Left ventricle myocardium inferior (tissue), 1 donor: ENCODE measurements at regions not wholly inside any gene's neighbourhood (a gene's known extent, or its start where the extent isn't known, plus 50 kb on each side); places are given as distances from the start of the nearest gene placed in this dataset.

Experiments used
- DNase-seq: peaks from one replicate; pipeline ENCODE4 v3.0.0-alpha.2; 2020
- H3K27ac ChIP-seq: fragments of 200-600 bp; replicated peaks from 2 replicates; pipeline ENCODE4 v1.8.0; 2021
- H3K27me3 ChIP-seq: fragments of 200-600 bp; 2 replicates; pipeline ENCODE4 v1.8.0; 2021; ENCODE audit warnings: low read depth
- H3K36me3 ChIP-seq: fragments of 200-600 bp; 2 replicates; pipeline ENCODE4 v1.8.0; 2021
- H3K4me1 ChIP-seq: fragments of 200-600 bp; 2 replicates; pipeline ENCODE4 v1.8.0; 2021
- H3K4me3 ChIP-seq: fragments of 200-600 bp; 2 replicates; pipeline ENCODE4 v1.8.0; 2021; ENCODE audit warnings: mild to moderate bottlenecking, moderate library complexity
- H3K9me3 ChIP-seq: fragments of 200-600 bp; replicated peaks from 2 replicates; pipeline ENCODE4 v1.8.0; 2021
- intact Hi-C: fragments of 100-400 bp; cut with micrococcal nuclease; formaldehyde crosslinking; loops from one replicate; pipeline ENCODE4 v1.11.0; 2022
- TF ChIP-seq, protein P1 (sequence below): fragments of 200-600 bp; IDR thresholded peaks from 2 replicates; pipeline ENCODE4 v1.8.0; 2021; ENCODE audit warnings: antibody characterized with exemption, mild to moderate bottlenecking, borderline replicate concordance
- donor health status: DM: no; HTN: yes; CAD: no; lungs with severe emphysema.

- intact Hi-C loops: no loop called here
- no peaks in the 10 kb centered on the region for H3K36me3 ChIP-seq
- TF ChIP-seq, protein P1, sequence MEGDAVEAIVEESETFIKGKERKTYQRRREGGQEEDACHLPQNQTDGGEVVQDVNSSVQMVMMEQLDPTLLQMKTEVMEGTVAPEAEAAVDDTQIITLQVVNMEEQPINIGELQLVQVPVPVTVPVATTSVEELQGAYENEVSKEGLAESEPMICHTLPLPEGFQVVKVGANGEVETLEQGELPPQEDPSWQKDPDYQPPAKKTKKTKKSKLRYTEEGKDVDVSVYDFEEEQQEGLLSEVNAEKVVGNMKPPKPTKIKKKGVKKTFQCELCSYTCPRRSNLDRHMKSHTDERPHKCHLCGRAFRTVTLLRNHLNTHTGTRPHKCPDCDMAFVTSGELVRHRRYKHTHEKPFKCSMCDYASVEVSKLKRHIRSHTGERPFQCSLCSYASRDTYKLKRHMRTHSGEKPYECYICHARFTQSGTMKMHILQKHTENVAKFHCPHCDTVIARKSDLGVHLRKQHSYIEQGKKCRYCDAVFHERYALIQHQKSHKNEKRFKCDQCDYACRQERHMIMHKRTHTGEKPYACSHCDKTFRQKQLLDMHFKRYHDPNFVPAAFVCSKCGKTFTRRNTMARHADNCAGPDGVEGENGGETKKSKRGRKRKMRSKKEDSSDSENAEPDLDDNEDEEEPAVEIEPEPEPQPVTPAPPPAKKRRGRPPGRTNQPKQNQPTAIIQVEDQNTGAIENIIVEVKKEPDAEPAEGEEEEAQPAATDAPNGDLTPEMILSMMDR: no peak
- H3K4me1 ChIP-seq: no peaks in the 10 kb centered on the region
- no peak overlapping the region for H3K27ac ChIP-seq
- H3K4me3 ChIP-seq: no peak overlapping the region
- no peak for DNase-seq
- no peaks in the 10 kb centered on the region for H3K27me3 ChIP-seq
- no peaks in the 10 kb centered on the region for H3K9me3 ChIP-seq
Measured at GRCh38 chr1:207971331-207972219, 60.6 kb upstream of the CD34 start.

DNA sequence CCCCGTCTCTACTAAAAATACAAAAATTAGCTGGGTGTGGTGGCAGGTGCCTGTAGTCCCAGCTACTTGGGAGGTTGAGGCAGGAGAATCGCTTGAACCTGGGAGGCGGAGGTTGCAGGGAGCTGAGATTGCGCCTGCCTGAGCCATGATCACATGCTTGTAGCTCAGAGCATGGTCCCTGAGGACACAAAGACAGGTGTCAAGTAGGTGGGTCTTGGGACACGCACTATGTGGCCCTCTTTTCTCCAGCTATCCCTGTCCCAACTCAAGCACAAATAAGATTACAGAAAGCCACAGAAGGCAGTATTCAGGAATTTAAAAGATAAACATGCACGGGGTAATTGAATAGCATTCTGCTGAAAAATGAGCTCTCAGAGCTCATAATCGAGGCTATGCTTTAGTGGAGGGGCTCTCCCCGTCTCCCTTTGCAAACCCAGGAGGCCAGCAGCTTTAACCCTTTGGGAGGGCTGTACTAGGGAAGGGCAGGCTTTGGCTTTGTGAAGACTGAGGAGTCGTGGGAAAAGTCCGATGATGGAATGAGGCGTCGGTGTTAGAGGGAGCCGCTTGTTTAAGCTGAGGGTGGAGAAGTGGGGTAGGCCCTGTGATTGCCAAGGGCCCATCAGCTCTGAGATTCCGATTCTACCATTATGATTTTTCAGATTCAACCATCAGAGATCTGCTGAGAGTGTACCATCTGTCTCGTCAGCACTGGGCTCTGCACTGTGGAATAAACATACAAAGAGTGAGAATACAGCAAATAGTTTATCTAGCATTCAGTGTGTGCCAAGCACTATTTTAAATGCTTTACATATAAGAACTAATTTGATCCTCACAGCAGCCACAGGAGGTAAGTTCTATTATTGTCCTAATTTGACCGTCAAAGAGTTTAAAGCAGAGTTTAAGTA lies 59.7 kb upstream of the CD34 start:
- Histone ChIP-seq H3K36me3 (no peaks in the 10 kb centered on the region), H3K4me3 (no peak overlapping the region), H3K9me3 (no peaks in the 10 kb centered on the region), H3K27me3 (no peaks in the 10 kb centered on the region), H3K27ac (no peak overlapping the region), H3K4me1 (no peaks in the 10 kb centered on the region)
- no peak for DNase-seq
- TF ChIP-seq, protein P1: no peak
- intact Hi-C loops: no loop called here

GRCh38 chr1:207969528-207969927 lies 58.6 kb upstream of the CD34 start:
- no peak for DNase-seq
- H3K36me3 ChIP-seq: no peaks in the 10 kb centered on the region
- no peaks in the 10 kb centered on the region for H3K9me3 ChIP-seq
- TF ChIP-seq, protein P1: no peak
- no peak overlapping the region for H3K4me3 ChIP-seq
- no peak overlapping the region for H3K27ac ChIP-seq
- intact Hi-C loops: no loop called here
- H3K4me1 ChIP-seq: peaks cover 7% of the 10 kb centered on the region
- H3K27me3 ChIP-seq: no peaks in the 10 kb centered on the region

GRCh38 chr1:207968521-207969009 lies 57.6 kb upstream of the CD34 start:
- intact Hi-C loops: no loop called here

GRCh38 chr1:207967703-207968102 lies 56.8 kb upstream of the CD34 start:
- Histone ChIP-seq H3K27ac (no peak overlapping the region), H3K27me3 (no peaks in the 10 kb centered on the region), H3K9me3 (no peaks in the 10 kb centered on the region), H3K36me3 (no peaks in the 10 kb centered on the region), H3K4me3 (no peak overlapping the region), H3K4me1 (peaks cover 22% of the 10 kb centered on the region)
- TF ChIP-seq, protein P1: no peak
- DNase-seq: no peak
- intact Hi-C loops: no loop called here

More at GRCh38 chr1:207968521-207969009, 57.6 kb upstream of the CD34 start:
- Histone ChIP-seq H3K9me3 (no peaks in the 10 kb centered on the region), H3K27me3 (no peaks in the 10 kb centered on the region), H3K27ac (no peak overlapping the region), H3K4me3 (no peak overlapping the region), H3K4me1 (peaks cover 15% of the 10 kb centered on the region), H3K36me3 (no peaks in the 10 kb centered on the region)
- TF ChIP-seq, protein P1: no peak
- no peak for DNase-seq
